H1 (cell line): ENCODE measurements at regions not wholly inside any gene's neighbourhood (a gene's known extent, or its start where the extent isn't known, plus 50 kb on each side); places are given as distances from the start of the nearest gene placed in this dataset.
A peak's percentile ranks its signal among the peaks of the same experiment; 100 is the strongest.

ENCODE experiments used
- CTCF ChIA-PET: fragments of 300-600 bp; sonication (Branson Sonifier 250); formaldehyde crosslinking; loops from one replicate; lab custom pipeline; 2021; ENCODE audit not compliant: partially characterized antibody; lab: Charles Lee
- POLR2A ChIA-PET: fragments of 300-600 bp; sonication (Branson Sonifier 250); formaldehyde crosslinking; loops from one replicate; lab custom pipeline; 2021; ENCODE audit warnings: inconsistent platforms; ENCODE audit not compliant: partially characterized antibody; lab: Charles Lee
- DNase-seq, 2 experiments: peaks; one replicate each; pipeline versions ENCODE4 v3.0.0 to v3.0.0-alpha.2; 2010 to 2022; ENCODE audit warnings: low spot score in 2 of 2, low read depth in 1 of 2, mixed read lengths in 1 of 2
- FAIRE-seq: peaks from 2 replicates; lab custom pipeline; 2011; peaks lifted over from hg19 to GRCh38; lab: Jason Lieb, UNC
- H2AFZ ChIP-seq: 2 replicates; pipeline ENCODE4 v1.8.1; 2012; ENCODE audit warnings: low read length, inconsistent platforms
- H2AK5ac ChIP-seq: 2 replicates; pipeline ENCODE4 v1.6.1; 2013; ENCODE audit warnings: low read depth, low read length
- H2BK120ac ChIP-seq: replicated peaks from 2 replicates; pipeline ENCODE3; 2013; ENCODE audit warnings: low read depth, low read length, inconsistent platforms
- H2BK12ac ChIP-seq: 2 replicates; pipeline ENCODE4 v1.6.1; 2013; ENCODE audit warnings: low read depth, low read length
- H2BK15ac ChIP-seq: 2 replicates; pipeline ENCODE4 v1.6.1; 2013; ENCODE audit warnings: low read length
- H2BK20ac ChIP-seq: 2 replicates; pipeline ENCODE4 v1.6.1; 2013; ENCODE audit warnings: low read length
- H2BK5ac ChIP-seq: 2 replicates; pipeline ENCODE4 v1.6.1; 2013; ENCODE audit warnings: low read depth, low read length
- H3K14ac ChIP-seq: 2 replicates; pipeline ENCODE4 v1.6.1; 2013; ENCODE audit warnings: inconsistent platforms; ENCODE audit not compliant: insufficient read length
- H3K18ac ChIP-seq: 2 replicates; pipeline ENCODE4 v1.6.1; 2013; ENCODE audit warnings: low read length; ENCODE audit errors: extremely low read depth
- H3K23ac ChIP-seq: 2 replicates; pipeline ENCODE4 v1.6.1; 2013; ENCODE audit warnings: inconsistent platforms; ENCODE audit not compliant: insufficient read length
- H3K23me2 ChIP-seq: 2 replicates; pipeline ENCODE4 v1.6.1; 2013; ENCODE audit warnings: low read depth, low read length
- H3K27ac ChIP-seq: 2 replicates; pipeline ENCODE4 v1.6.1; 2011; ENCODE audit warnings: low read depth, low read length, inconsistent platforms
- H3K27me3 ChIP-seq, 4 experiments: replicated peaks in 1 of 4; 1 replicate in 1 of 4; 2 replicates in 3 of 4; pipeline versions ENCODE4 v1.6.1 to v1.8.1; 2011 to 2013; ENCODE audit warnings: low read length in 3 of 4, mild to moderate bottlenecking in 3 of 4, inconsistent platforms in 2 of 4, mixed read lengths in 2 of 4, moderate library complexity in 1 of 4; ENCODE audit not compliant: control insufficient read depth in 3 of 4, insufficient read depth in 3 of 4; ENCODE audit errors: extremely low read depth in 1 of 4
- H3K36me3 ChIP-seq, 4 experiments: 2 replicates each; pipeline versions ENCODE4 v1.6.1 to v1.8.1; 2011 to 2013; ENCODE audit warnings: mild to moderate bottlenecking in 4 of 4, low read length in 3 of 4, moderate library complexity in 2 of 4, control low read depth in 1 of 4, inconsistent platforms in 1 of 4; ENCODE audit not compliant: insufficient read depth in 4 of 4, control insufficient read depth in 2 of 4
- H3K4ac ChIP-seq: replicated peaks from 2 replicates; pipeline ENCODE3; 2013; ENCODE audit warnings: low read length, low read depth, mixed read lengths, inconsistent platforms; ENCODE audit not compliant: insufficient read length
- H3K4me1 ChIP-seq, 4 experiments: replicated peaks in 1 of 4; 1 replicate in 1 of 4; 2 replicates in 3 of 4; pipeline versions ENCODE4 v1.6.1 to v1.8.1; 2011 to 2013; ENCODE audit warnings: low read length in 3 of 4, inconsistent platforms in 2 of 4, mixed read lengths in 1 of 4; ENCODE audit not compliant: insufficient read depth in 4 of 4, control insufficient read depth in 3 of 4
- H3K4me2 ChIP-seq, 2 experiments: 2 replicates each; pipeline versions ENCODE4 v1.6.1 to v1.8.1; 2011 to 2013; ENCODE audit warnings: low read depth in 2 of 2, low read length in 2 of 2, control low read depth in 1 of 2, inconsistent platforms in 1 of 2, mild to moderate bottlenecking in 1 of 2; ENCODE audit not compliant: insufficient read depth in 1 of 2
- H3K4me3 ChIP-seq, 4 experiments: fragments of 200-600, 300-600 bp in 1 of 4; sonication (generic), shearing (Covaris generic), sonication (Bioruptor Twin) in 1 of 4; 2 replicates each; pipeline versions ENCODE4 v1.5.1 to v1.8.1; 2011 to 2016; ENCODE audit warnings: low read length in 4 of 4, low read depth in 3 of 4, control low read depth in 2 of 4, inconsistent platforms in 2 of 4, mild to moderate bottlenecking in 2 of 4, mixed read lengths in 1 of 4, moderate library complexity in 1 of 4; ENCODE audit not compliant: insufficient read depth in 2 of 4; ENCODE audit errors: extremely low read depth in 1 of 4
- H3K56ac ChIP-seq: replicated peaks from 2 replicates; pipeline ENCODE3; 2013; ENCODE audit warnings: low read depth, mild to moderate bottlenecking, mixed read lengths, low read length, inconsistent platforms; ENCODE audit not compliant: insufficient read length
- H3K79me1 ChIP-seq: 2 replicates; pipeline ENCODE4 v1.6.1; 2013; ENCODE audit warnings: low read depth, low read length, control low read depth
- H3K79me2 ChIP-seq, 2 experiments: 2 replicates each; pipeline versions ENCODE4 v1.6.1 to v1.8.1; 2012 to 2013; ENCODE audit warnings: low read length in 2 of 2, mild to moderate bottlenecking in 2 of 2, inconsistent platforms in 1 of 2; ENCODE audit not compliant: insufficient read depth in 2 of 2, control insufficient read depth in 1 of 2
- H3K9ac ChIP-seq, 4 experiments: replicated peaks in 1 of 4; 1 replicate in 1 of 4; 2 replicates in 3 of 4; pipeline versions ENCODE4 v1.6.1 to v1.8.1; 2011 to 2013; ENCODE audit warnings: low read depth in 3 of 4, low read length in 3 of 4, control low read depth in 2 of 4, mild to moderate bottlenecking in 2 of 4, moderate library complexity in 2 of 4, inconsistent platforms in 1 of 4; ENCODE audit errors: extremely low read depth in 1 of 4
- H3K9me3 ChIP-seq, 2 experiments: 2 replicates each; pipeline versions ENCODE4 v1.6.1 to v1.8.1; 2012 to 2013; ENCODE audit warnings: mild to moderate bottlenecking in 2 of 2, moderate library complexity in 2 of 2, control low read depth in 1 of 2, inconsistent platforms in 1 of 2, low read depth in 1 of 2, low read length in 1 of 2, mixed read lengths in 1 of 2; ENCODE audit not compliant: insufficient read depth in 2 of 2
- H4K20me1 ChIP-seq, 2 experiments: replicated peaks in 1 of 2; 2 replicates each; pipeline versions ENCODE3 to v1.8.1; 2011 to 2013; ENCODE audit warnings: inconsistent platforms in 2 of 2, low read length in 2 of 2, mild to moderate bottlenecking in 1 of 2; ENCODE audit not compliant: insufficient read depth in 2 of 2, control insufficient read depth in 1 of 2
- H4K5ac ChIP-seq: 2 replicates; pipeline ENCODE4 v1.6.1; 2013; ENCODE audit warnings: low read length, low read depth, mixed read lengths, inconsistent platforms; ENCODE audit not compliant: insufficient read length
- H4K8ac ChIP-seq: 2 replicates; pipeline ENCODE4 v1.8.0; 2013; ENCODE audit warnings: mild to moderate bottlenecking, moderate library complexity, low read length, inconsistent platforms; ENCODE audit not compliant: insufficient read depth; ENCODE audit errors: extremely low read depth
- H4K91ac ChIP-seq: replicated peaks from 2 replicates; pipeline ENCODE3; 2013; ENCODE audit warnings: low read length, mixed read lengths, inconsistent platforms; ENCODE audit not compliant: insufficient read length
- CBX5 ChIP-seq: fragments of 300-800, 300-1000 bp; sonication (generic); IDR thresholded peaks from 2 replicates; pipeline ENCODE4 v1.7.1; 2016; ENCODE audit warnings: antibody characterized with exemption, low read length, low read depth
- TCF12 ChIP-seq: IDR thresholded peaks from 2 replicates; pipeline ENCODE4 v1.6.1; 2011; ENCODE audit warnings: low read depth, mild to moderate bottlenecking, low read length
- TEAD4 ChIP-seq: IDR thresholded peaks from 2 replicates; pipeline ENCODE4 v1.6.1; 2012; ENCODE audit warnings: low read depth, low read length, inconsistent platforms, mixed read lengths
- WGBS, 2 experiments: shearing (Covaris generic) in 1 of 2; methylation state at CpG; one replicate each; pipeline versions ENCODE4 v1.1.6 to v1.1.7; 2013 to 2015; ENCODE audit warnings: low lambda C conversion rate in 2 of 2, mixed read lengths in 2 of 2, inconsistent platforms in 1 of 2, low coverage in 1 of 2, missing lambda C conversion rate in 1 of 2; ENCODE audit not compliant: insufficient replicate concordance in 2 of 2, insufficient coverage in 1 of 2, insufficient read length in 1 of 2; ENCODE audit errors: extremely low coverage in 1 of 2, missing lambda C conversion rate in 1 of 2; 5-methylcytosine and 5-hydroxymethylcytosine counted together
- TF ChIP-seq, protein P1 (sequence below): IDR thresholded peaks from 2 replicates; pipeline ENCODE4 v1.6.1; 2012; ENCODE audit warnings: inconsistent platforms
- TF ChIP-seq, protein P2 (sequence below): IDR thresholded peaks from 2 replicates; pipeline ENCODE4 v1.6.1; 2012; ENCODE audit warnings: inconsistent platforms

DNA sequence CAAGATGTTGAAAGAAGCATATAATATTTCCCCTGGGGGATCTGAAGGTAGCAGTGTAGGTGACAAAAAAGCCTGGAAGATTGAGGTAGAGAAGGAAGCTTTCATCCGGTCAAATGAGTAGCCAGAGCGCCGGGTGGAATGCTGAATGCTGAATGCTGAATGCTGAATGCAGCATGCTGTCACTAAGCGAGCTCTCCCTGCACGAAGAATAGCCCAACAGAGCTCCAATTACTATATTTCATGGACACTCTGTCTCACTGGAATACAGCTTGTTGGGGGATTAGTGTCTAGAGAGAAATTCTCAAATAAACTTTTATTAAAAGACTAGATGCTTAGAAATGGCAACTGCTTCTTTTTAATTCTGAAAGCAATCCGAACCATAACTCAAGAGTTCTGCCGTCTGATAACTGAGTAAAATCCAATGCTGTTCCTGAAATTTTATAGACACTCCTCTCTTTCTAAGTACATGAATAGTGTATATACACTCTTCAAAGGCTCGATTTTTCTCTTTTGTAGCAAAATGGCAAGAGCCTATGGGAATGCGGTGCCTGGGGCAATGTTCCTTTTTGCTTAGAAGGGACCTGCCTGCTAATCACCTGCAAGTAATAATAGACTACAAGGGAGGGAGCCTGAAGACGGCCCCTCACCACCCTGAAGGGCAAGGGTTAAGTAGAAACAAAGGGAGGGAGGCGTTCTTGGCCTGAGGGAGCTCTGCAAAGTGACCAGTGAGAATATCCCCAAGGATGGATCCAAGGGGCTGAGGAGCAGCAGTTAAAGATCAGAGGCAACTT lies 203.7 kb upstream of the ESRRG start:
- ChIA-PET POLR2A (interaction anchor here (1.5 kb wide), 1 partner anchor 19 kb away, joined by 3 read pairs; no protein-coding TSS in a partner anchor), CTCF (interaction anchor here (0.6 to 1.8 kb wide), 8 partner anchors 8 to 983 kb away, joined by 3 to 5 read pairs (median 4); no protein-coding TSS in a partner anchor)
- Histone ChIP-seq H3K79me1 (no peaks in the 10 kb centered on the region), H2BK15ac (no peak overlapping the region), H3K4ac (no peak overlapping the region), H4K5ac (no peak overlapping the region), H3K14ac (no peak overlapping the region), H2AK5ac (no peak overlapping the region), H2BK120ac (no peak overlapping the region), H3K18ac (no peak overlapping the region; the same call in 1 of the 2 replicates), H4K91ac (no peak overlapping the region)
- no peak for FAIRE-seq
- TF ChIP-seq TCF12 (no peak), CBX5 (no peak), TEAD4 (peak; percentile 59)
- TF ChIP-seq, protein P1, sequence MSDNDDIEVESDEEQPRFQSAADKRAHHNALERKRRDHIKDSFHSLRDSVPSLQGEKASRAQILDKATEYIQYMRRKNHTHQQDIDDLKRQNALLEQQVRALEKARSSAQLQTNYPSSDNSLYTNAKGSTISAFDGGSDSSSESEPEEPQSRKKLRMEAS = 0 out of 2 replicates have a peak, but pooled peaks have one; percentile 20
- TF ChIP-seq, protein P2, sequence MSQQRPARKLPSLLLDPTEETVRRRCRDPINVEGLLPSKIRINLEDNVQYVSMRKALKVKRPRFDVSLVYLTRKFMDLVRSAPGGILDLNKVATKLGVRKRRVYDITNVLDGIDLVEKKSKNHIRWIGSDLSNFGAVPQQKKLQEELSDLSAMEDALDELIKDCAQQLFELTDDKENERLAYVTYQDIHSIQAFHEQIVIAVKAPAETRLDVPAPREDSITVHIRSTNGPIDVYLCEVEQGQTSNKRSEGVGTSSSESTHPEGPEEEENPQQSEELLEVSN = peak; percentile 25; the same call in 1 of the 2 replicates
- TF ChIP-seq, all 59 proteins: peak for 3
- no peak overlapping the region for H3K23ac ChIP-seq
- no peaks in the 10 kb centered on the region for H3K36me3 ChIP-seq
- H3K79me2 ChIP-seq = no peaks in the 10 kb centered on the region
- no peak overlapping the region for H4K8ac ChIP-seq
- WGBS, 2 experiments = 60% methylated on average over 11 of the region's 11 CpGs; no CpG with 5 or more reads in 1 of the 2 experiments
- no peak overlapping the region for H3K4me3 ChIP-seq
- H2BK12ac ChIP-seq = no peak overlapping the region
- DNase-seq = no peak
- no peak overlapping the region for H3K9ac ChIP-seq
- H4K20me1 ChIP-seq = no peaks in the 10 kb centered on the region
- H2BK20ac ChIP-seq = no peak overlapping the region
- H2BK5ac ChIP-seq = no peak overlapping the region
- H2AFZ ChIP-seq = peak overlapping the region; percentile 31; the same call in 1 of the 2 replicates
- no peak overlapping the region; a peak in 1 of 4 replicates for H3K4me2 ChIP-seq
- no peaks in the 10 kb centered on the region for H3K23me2 ChIP-seq
- H3K9me3 ChIP-seq = no peaks in the 10 kb centered on the region
- H3K27ac ChIP-seq = no peak overlapping the region
- no peak overlapping the region for H3K56ac ChIP-seq
- peaks cover 0 to 9% (median 0%) of the 10 kb centered on the region in 4 experiments; a peak in 2 of 7 replicates for H3K4me1 ChIP-seq
- H3K27me3 ChIP-seq = no peaks in the 10 kb centered on the region
